GM19468 (cell line): ENCODE measurements at regions not wholly inside any gene's neighbourhood (a gene's known extent, or its start where the extent isn't known, plus 50 kb on each side); places are given as distances from the start of the nearest gene placed in this dataset.
"Not testable (repeated sequence)": the region's sequence is repeated elsewhere in the genome, so short reads cannot be mapped to it uniquely, and the experiment has no call there.

ENCODE experiments used
- ATAC-seq: cut with Tn5 transposase; IDR thresholded peaks from one replicate; pipeline ENCODE4 v1.9.1; 2021; ENCODE audit warnings: mild to moderate bottlenecking, moderate library complexity, moderate number of reproducible peaks; ENCODE audit not compliant: unreplicated experiment; ENCODE audit errors: extremely low read depth

- no peak for ATAC-seq
Observed at GRCh38 chr9:15372455-15372854, 50.2 kb upstream of the SNAPC3 start.

- ATAC-seq, result no peak
Observed at GRCh38 chr9:15371448-15371845, 51.2 kb upstream of the SNAPC3 start.

- no peak for ATAC-seq
Observed at GRCh38 chr9:15370466-15371447, 51.9 kb upstream of the SNAPC3 start.

DNA sequence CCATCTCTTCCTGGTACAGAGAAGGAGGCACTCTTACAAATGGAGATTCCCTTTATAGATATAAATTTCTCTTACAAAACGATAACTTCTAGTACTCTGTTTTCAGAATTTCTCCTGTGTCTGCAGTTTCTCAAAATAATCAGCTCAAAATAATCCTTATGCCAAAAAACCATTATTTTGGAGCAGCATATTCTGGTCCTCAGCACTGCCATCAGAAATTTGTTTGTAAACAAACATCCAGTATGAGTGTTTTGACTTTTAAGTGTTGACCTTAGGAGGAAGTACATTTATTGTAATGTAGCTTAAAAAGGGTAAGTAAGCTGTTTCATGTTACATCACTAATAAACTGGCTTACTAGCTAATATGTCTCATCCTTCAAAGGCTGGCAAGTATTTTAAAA is 52.8 kb upstream of the SNAPC3 start:
- ATAC-seq, result no peak

- no peak for ATAC-seq
Observed at GRCh38 chr9:15369238-15369637, 53.4 kb upstream of the SNAPC3 start.

- not testable (repeated sequence) for ATAC-seq
Observed at GRCh38 chr9:15364975-15365553, 57.6 kb upstream of the SNAPC3 start.

DNA sequence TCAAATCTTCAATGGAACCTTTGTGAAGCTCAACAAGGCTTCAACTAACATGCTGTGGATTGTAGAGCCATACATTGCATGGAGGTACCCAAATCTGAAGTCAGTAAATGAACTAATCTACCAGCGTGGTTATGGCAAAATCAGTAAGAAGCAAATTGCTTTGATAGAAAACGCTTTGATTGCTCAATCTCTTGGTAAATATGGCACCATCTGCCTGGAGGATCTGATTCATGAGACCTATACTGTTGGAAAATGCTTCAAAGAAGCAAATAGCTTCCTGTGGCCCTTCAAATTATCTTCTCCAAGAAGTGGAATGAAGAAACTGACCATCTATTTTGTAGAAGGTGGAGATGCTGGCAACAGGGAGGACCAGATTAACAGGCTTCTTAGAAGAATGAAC is 54.7 kb upstream of the TTC39B start:
- no peak for ATAC-seq

GRCh38 chr9:15357050-15357653 is 50.1 kb upstream of the TTC39B start:
- ATAC-seq, result peak; percentile 74
